ENCODE measurements at regions not wholly inside any gene's neighbourhood (a gene's known extent, or its start where the extent isn't known, plus 50 kb on each side); places are given as distances from the start of the nearest gene placed in this dataset.

DNA sequence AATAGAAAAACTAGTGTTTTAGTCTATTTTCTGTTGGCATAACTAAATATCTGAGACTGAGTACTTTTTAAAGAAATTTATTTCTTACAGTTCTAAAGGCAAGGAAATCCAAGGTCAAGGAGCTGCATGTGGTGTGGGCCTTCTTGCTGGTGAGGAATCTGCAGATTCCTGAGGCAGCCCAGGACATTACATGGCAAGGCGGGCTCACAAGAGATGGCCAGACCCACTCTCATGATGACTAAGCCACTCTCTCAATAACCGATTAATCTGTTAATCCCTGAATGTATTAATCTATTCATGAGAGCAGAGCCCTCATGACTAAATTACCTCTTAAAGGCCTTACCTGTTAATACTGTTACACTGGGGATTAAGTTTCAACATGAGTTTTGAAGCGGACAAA lies 340.8 kb downstream of the GRXCR1 start:
- FAIRE-seq: no peak
- H3K4me1 Mint-ChIP-seq (ENCODE audit: low read depth, unreplicated experiment): peaks cover 4% of the 10 kb centered on the region
- no peaks in the 10 kb centered on the region for H3K4me1 ChIP-seq (ENCODE audit: insufficient read depth, low read length)

GRCh38 chr4:43234626-43235415 lies 342.3 kb downstream of the GRXCR1 start:
- Mint-ChIP-seq H3K4me3 (ENCODE audit: unreplicated experiment) (no peak overlapping the region), H3K27me3 (ENCODE audit: low read depth, unreplicated experiment) (no peaks in the 10 kb centered on the region), H3K36me3 (ENCODE audit: low read depth, unreplicated experiment) (no peaks in the 10 kb centered on the region), H3K27ac (ENCODE audit: unreplicated experiment) (no peak overlapping the region), H3K9me3 (ENCODE audit: unreplicated experiment) (no peaks in the 10 kb centered on the region), H3K4me1 (ENCODE audit: low read depth, unreplicated experiment) (peaks cover 4% of the 10 kb centered on the region)
- no peaks in the 10 kb centered on the region for H3K79me2 ChIP-seq (ENCODE audit: insufficient read depth, low read length)
- H3K27ac ChIP-seq (ENCODE audit: low read depth, low read length): no peak overlapping the region
- no peak overlapping the region for H3K4me2 ChIP-seq (ENCODE audit: low read length)
- no peaks in the 10 kb centered on the region for H3K9me3 ChIP-seq (ENCODE audit: insufficient read depth, low read depth, low read length)
- no peaks in the 10 kb centered on the region for H3K4me1 ChIP-seq (ENCODE audit: insufficient read depth, low read length)
- no peak overlapping the region for H2AFZ ChIP-seq (ENCODE audit: low read depth, low read length)
- no peak for TF ChIP-seq EZH2 (IDR thresholded peaks at IDR 0.05; ENCODE audit: insufficient read depth, low read length)
- TF ChIP-seq, protein P1, sequence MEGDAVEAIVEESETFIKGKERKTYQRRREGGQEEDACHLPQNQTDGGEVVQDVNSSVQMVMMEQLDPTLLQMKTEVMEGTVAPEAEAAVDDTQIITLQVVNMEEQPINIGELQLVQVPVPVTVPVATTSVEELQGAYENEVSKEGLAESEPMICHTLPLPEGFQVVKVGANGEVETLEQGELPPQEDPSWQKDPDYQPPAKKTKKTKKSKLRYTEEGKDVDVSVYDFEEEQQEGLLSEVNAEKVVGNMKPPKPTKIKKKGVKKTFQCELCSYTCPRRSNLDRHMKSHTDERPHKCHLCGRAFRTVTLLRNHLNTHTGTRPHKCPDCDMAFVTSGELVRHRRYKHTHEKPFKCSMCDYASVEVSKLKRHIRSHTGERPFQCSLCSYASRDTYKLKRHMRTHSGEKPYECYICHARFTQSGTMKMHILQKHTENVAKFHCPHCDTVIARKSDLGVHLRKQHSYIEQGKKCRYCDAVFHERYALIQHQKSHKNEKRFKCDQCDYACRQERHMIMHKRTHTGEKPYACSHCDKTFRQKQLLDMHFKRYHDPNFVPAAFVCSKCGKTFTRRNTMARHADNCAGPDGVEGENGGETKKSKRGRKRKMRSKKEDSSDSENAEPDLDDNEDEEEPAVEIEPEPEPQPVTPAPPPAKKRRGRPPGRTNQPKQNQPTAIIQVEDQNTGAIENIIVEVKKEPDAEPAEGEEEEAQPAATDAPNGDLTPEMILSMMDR (IDR thresholded peaks at IDR 0.05; ENCODE audit: insufficient read depth, low read depth, low read length): no peak
- peak; percentile 60 for DNase-seq (ENCODE audit: low read depth)
- H4K20me1 ChIP-seq (ENCODE audit: insufficient read depth, low read length): no peaks in the 10 kb centered on the region
- no peaks in the 10 kb centered on the region for H3K36me3 ChIP-seq (ENCODE audit: insufficient read depth, low read length)
- H3K27me3 ChIP-seq (ENCODE audit: insufficient read depth, low read length): no peaks in the 10 kb centered on the region
- H3K4me3 ChIP-seq (ENCODE audit: insufficient read depth, low read depth, low read length): no peak overlapping the region
- no peak overlapping the region for H3K9ac ChIP-seq (ENCODE audit: low read length)
- no peak for FAIRE-seq

More for the DNA sequence above, 340.8 kb downstream of the GRXCR1 start:
- DNase-seq (ENCODE audit: low read depth): no peak
- no peaks in the 10 kb centered on the region for H3K9me3 Mint-ChIP-seq (ENCODE audit: unreplicated experiment)
- Histone ChIP-seq H2AFZ (ENCODE audit: low read depth, low read length) (no peak overlapping the region), H3K9ac (ENCODE audit: low read length) (no peak overlapping the region), H3K4me3 (ENCODE audit: insufficient read depth, low read depth, low read length) (no peak overlapping the region), H3K27me3 (ENCODE audit: insufficient read depth, low read length) (no peaks in the 10 kb centered on the region), H3K9me3 (ENCODE audit: insufficient read depth, low read depth, low read length) (no peaks in the 10 kb centered on the region), H3K27ac (ENCODE audit: low read depth, low read length) (no peak overlapping the region), H4K20me1 (ENCODE audit: insufficient read depth, low read length) (no peaks in the 10 kb centered on the region), H3K4me2 (ENCODE audit: low read length) (no peak overlapping the region), H3K79me2 (ENCODE audit: insufficient read depth, low read length) (no peaks in the 10 kb centered on the region), H3K36me3 (ENCODE audit: insufficient read depth, low read length) (no peaks in the 10 kb centered on the region)
- H3K36me3 Mint-ChIP-seq (ENCODE audit: low read depth, unreplicated experiment): no peaks in the 10 kb centered on the region
- peak overlapping the region; percentile 30 for H3K27ac Mint-ChIP-seq (ENCODE audit: unreplicated experiment)
- H3K27me3 Mint-ChIP-seq (ENCODE audit: low read depth, unreplicated experiment): no peaks in the 10 kb centered on the region
- TF ChIP-seq, protein P1 (IDR thresholded peaks at IDR 0.05; ENCODE audit: insufficient read depth, low read depth, low read length): no peak
- no peak for TF ChIP-seq EZH2 (IDR thresholded peaks at IDR 0.05; ENCODE audit: insufficient read depth, low read length)
- H3K4me3 Mint-ChIP-seq (ENCODE audit: unreplicated experiment): no peak overlapping the region

- H3K36me3 ChIP-seq (ENCODE audit: insufficient read depth, low read length): no peaks in the 10 kb centered on the region
- H3K4me2 ChIP-seq (ENCODE audit: low read length): no peak overlapping the region
- Mint-ChIP-seq H3K4me3 (ENCODE audit: unreplicated experiment) (no peak overlapping the region), H3K27me3 (ENCODE audit: low read depth, unreplicated experiment) (no peaks in the 10 kb centered on the region), H3K27ac (ENCODE audit: unreplicated experiment) (no peak overlapping the region), H3K9me3 (ENCODE audit: unreplicated experiment) (no peaks in the 10 kb centered on the region), H3K36me3 (ENCODE audit: low read depth, unreplicated experiment) (no peaks in the 10 kb centered on the region), H3K4me1 (ENCODE audit: low read depth, unreplicated experiment) (peaks cover 10% of the 10 kb centered on the region)
- H4K20me1 ChIP-seq (ENCODE audit: insufficient read depth, low read length): no peaks in the 10 kb centered on the region
- no peaks in the 10 kb centered on the region for H3K4me1 ChIP-seq (ENCODE audit: insufficient read depth, low read length)
- no peak overlapping the region for H3K4me3 ChIP-seq (ENCODE audit: insufficient read depth, low read depth, low read length)
- no peaks in the 10 kb centered on the region for H3K9me3 ChIP-seq (ENCODE audit: insufficient read depth, low read depth, low read length)
- H3K9ac ChIP-seq (ENCODE audit: low read length): no peak overlapping the region
- no peak for DNase-seq (ENCODE audit: low read depth)
- no peak for FAIRE-seq
- no peaks in the 10 kb centered on the region for H3K27me3 ChIP-seq (ENCODE audit: insufficient read depth, low read length)
- TF ChIP-seq, protein P1 (IDR thresholded peaks at IDR 0.05; ENCODE audit: insufficient read depth, low read depth, low read length): no peak
- TF ChIP-seq EZH2 (IDR thresholded peaks at IDR 0.05; ENCODE audit: insufficient read depth, low read length): no peak
- H3K79me2 ChIP-seq (ENCODE audit: insufficient read depth, low read length): no peaks in the 10 kb centered on the region
- H3K27ac ChIP-seq (ENCODE audit: low read depth, low read length): no peak overlapping the region
- H2AFZ ChIP-seq (ENCODE audit: low read depth, low read length): no peak overlapping the region
Observed at GRCh38 chr4:43238008-43238407, 345.5 kb downstream of the GRXCR1 start.
